ENCODE measurements at regions not wholly inside any gene's neighbourhood (a gene's known extent, or its start where the extent isn't known, plus 50 kb on each side); places are given as distances from the start of the nearest gene placed in this dataset.

DNA sequence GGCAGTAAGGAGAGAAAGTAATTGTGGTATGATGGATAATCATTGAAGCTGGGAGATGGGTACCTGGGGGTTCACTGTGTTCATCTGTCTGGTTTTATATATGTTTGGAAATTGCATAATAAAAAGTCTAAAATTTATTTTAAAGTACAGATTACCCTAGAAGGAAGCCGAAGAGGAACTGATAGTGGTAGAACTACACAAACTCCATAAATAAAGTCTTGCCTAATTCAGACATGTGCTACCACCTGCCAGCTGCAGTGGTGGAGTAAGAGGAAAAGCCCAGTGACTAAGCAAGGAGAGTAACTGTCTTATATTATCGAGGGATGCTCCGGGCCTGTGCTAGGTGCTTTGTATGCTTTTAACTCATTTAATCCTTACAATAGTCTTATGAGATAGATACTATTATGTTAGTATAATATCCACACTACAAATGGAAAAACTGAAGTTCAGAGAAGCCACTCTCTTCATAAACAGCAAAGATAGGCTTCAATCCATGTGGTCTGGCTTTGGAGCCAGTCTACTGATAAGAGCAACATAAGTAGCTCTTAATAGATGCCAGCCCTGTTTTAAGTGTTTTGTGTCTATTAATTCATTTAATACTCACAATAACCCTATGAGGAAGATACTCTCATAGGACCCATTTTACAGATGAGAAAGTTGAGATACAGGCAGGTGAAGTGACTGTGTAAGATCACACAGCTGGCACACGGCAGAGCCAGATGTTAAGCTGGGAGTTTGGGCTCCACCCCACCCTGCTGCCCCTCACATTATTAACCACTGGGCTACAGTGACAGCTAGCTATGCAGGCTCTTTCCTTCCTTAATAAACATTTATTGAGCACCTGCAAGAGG, 56.8 kb upstream of the HNRNPU start:
- WGBS, 2 donors = 68 to 75% methylated on average over 4 of the region's 4 CpGs
- intact Hi-C loops (cut with DNase I; ENCODE audit: low total_unique reads) = no loop called here
- DNase-seq (ENCODE audit: low spot score in 2 of 2) = no peak
- no peak for TF ChIP-seq POLR2A (IDR thresholded peaks at IDR 0.05)
- no peak overlapping the region for H3K4me3 ChIP-seq (ENCODE audit: low read depth, poor library complexity, severe bottlenecking)

DNA sequence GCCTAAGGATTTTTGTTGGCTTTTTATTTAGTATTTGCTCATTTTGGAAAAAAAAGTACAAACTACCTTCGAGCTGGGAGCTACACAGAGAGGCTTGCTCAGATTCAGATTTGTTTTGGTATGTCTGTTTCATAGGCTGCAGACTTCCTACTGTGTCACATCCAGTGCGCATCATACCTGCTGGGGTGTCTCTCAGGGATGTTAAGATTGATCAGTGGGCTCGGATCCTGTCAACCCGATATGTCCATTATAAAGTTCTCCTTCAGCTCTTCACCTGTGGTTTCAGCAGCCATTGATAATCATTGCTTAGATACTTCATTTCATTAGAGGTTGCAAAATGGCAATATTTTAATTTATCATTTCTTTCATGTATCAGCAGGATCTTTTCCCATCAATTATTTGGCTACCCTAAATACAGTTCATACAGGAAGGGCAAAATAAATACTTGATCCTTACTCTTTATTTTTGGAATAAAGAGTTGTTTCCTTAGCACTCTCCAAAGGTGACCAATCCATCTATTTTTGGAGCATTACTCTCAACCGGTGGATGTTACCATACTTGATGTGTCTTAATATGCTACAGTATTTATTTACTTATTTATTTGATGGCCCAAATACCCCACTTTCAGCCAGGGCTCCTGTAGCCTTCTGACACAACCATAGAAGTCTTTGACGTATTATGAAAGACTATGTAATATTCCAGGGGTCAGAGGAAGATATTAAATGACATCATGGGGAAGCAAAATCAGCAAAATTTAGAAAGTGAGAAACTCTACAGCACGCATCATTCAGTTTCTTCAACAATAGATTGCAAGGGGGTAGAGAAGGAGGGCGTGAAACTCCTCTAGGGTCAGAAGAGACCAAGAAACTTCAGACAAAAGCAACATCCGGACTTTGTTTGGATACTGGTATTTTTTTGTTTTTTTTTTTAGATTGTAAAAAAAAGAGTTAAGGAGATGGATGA, 55.3 kb upstream of the HNRNPU start:
- H3K4me3 ChIP-seq (ENCODE audit: low read depth, poor library complexity, severe bottlenecking) = no peak overlapping the region
- DNase-seq (ENCODE audit: low spot score in 2 of 2) = no peak
- no peak for TF ChIP-seq POLR2A (IDR thresholded peaks at IDR 0.05)
- TF ChIP-seq, protein P1, sequence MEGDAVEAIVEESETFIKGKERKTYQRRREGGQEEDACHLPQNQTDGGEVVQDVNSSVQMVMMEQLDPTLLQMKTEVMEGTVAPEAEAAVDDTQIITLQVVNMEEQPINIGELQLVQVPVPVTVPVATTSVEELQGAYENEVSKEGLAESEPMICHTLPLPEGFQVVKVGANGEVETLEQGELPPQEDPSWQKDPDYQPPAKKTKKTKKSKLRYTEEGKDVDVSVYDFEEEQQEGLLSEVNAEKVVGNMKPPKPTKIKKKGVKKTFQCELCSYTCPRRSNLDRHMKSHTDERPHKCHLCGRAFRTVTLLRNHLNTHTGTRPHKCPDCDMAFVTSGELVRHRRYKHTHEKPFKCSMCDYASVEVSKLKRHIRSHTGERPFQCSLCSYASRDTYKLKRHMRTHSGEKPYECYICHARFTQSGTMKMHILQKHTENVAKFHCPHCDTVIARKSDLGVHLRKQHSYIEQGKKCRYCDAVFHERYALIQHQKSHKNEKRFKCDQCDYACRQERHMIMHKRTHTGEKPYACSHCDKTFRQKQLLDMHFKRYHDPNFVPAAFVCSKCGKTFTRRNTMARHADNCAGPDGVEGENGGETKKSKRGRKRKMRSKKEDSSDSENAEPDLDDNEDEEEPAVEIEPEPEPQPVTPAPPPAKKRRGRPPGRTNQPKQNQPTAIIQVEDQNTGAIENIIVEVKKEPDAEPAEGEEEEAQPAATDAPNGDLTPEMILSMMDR (IDR thresholded peaks at IDR 0.05) = no peak
- intact Hi-C loops (cut with DNase I; ENCODE audit: low total_unique reads) = no loop called here
- WGBS, 2 donors = 60 to 67% methylated on average over 9 of the region's 9 CpGs

DNA sequence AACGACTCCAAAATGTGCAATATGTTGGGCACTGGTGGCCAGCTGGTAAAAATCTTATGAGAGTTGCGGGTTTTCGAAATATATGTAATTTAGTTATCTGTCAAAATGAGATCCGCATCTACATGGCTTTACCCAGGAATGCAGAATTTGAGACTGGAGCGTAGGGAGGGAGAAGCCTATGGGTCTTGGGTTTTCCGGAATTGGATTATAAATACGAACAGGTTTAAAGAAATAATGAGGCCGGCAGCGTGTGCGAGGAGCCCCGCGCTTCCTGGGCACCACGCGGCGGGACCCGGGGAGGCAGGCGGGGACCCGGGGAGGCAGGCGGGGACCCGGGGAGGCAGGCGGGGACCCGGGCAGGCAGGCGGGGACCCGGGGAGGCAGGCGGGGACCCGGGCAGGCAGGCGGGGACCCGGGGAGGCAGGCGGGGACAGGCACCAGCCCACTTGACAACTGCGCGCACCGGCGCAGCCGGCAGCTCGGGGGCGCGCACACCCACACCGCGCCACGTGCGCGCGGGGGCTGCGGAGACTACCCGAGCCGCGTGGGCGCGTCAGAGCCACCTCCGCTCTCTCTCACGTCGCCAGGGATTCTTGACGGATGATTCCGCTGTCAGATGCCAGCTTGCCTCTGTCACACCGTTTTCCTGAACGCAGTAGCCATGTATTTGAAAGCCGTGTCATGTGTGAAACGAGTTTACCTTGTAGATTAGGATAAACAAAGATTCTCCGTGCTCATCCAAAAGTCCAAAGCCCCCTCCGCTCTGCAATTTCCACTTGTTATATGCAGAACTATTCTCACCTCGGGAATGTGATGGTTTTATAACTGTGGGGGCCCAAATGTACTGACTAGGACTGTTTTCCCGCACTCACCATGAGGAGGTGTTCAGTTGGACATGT, 54.3 kb upstream of the HNRNPU start:
- intact Hi-C loops (cut with DNase I; ENCODE audit: low total_unique reads) = no loop called here
- DNase-seq (ENCODE audit: low spot score in 2 of 2) = no peak
- WGBS, 2 donors = 4 to 5% methylated on average over 44 to 47 of the region's 62 CpGs
- no peak for TF ChIP-seq POLR2A (IDR thresholded peaks at IDR 0.05)
- TF ChIP-seq, protein P1 (IDR thresholded peaks at IDR 0.05) = no peak
- H3K4me3 ChIP-seq (ENCODE audit: low read depth, poor library complexity, severe bottlenecking) = peak overlapping the region; percentile 32

DNA sequence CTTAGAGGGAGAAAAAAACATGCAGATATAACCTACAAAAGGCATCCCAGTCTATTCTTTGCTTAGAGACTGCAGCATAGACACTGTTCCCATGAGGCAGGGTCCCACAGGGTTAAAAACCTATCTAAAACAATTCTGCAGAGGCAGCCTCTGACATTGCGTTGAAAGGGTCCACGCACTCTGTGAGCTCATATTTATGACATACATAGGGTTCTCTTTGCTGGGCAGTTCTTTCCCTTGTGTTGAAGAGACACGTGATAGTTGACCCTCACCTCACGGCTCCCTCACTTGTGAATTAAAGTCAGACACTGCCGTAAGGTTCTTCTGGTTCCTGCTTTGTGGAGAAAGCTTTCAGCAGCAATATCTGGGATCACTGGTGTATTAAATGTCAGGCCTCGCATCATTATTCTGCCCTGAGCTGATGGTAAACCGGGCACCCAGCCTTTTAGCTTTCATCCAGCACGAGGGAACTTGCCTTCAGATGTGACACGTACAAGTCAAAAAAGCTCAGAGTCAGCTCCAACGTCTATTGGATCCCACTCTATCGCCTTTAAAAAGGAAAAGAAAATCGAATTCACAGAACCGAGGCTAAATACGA, 52.8 kb upstream of the HNRNPU start:
- WGBS, 2 donors = 83 to 84% methylated on average over 14 of the region's 14 CpGs
- TF ChIP-seq, protein P1 (IDR thresholded peaks at IDR 0.05) = no peak
- no peak for TF ChIP-seq POLR2A (IDR thresholded peaks at IDR 0.05)
- DNase-seq (ENCODE audit: low spot score in 2 of 2) = no peak
- intact Hi-C loops (cut with DNase I; ENCODE audit: low total_unique reads) = no loop called here
- no peak overlapping the region for H3K4me3 ChIP-seq (ENCODE audit: low read depth, poor library complexity, severe bottlenecking)

DNA sequence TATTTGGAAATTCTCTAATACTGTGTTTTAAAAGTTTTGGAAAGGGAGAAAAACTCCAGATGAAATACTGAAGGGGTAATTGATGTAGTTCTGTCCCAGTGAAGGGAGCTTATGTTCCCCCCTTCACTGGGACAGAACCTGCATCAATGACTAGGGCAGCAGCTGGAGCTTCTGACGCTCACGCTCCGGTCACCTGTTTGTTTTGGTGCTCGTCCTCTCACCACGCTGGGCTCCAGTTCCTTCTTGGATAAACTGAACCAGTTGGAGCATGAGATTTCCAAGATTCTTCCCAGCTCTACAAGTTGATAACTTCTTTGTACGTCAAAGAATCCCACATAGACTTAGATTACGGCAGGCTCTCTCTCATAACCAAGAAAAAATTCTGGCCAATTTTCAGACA, 51.4 kb upstream of the HNRNPU start:
- H3K4me3 ChIP-seq (ENCODE audit: low read depth, poor library complexity, severe bottlenecking) = no peak overlapping the region
- WGBS, 2 donors = 84% methylated on average over 7 of the region's 7 CpGs
- TF ChIP-seq, protein P1 (IDR thresholded peaks at IDR 0.05) = no peak
- no peak for TF ChIP-seq POLR2A (IDR thresholded peaks at IDR 0.05)
- intact Hi-C loops (cut with DNase I; ENCODE audit: low total_unique reads) = no loop called here
- DNase-seq (ENCODE audit: low spot score in 2 of 2) = no peak

Measured in lower leg skin (tissue), 4 donors.